HCT116 (cell line): ENCODE measurements at regions not wholly inside any gene's neighbourhood (a gene's known extent, or its start where the extent isn't known, plus 50 kb on each side); places are given as distances from the start of the nearest gene placed in this dataset.

Experiments used
- ATAC-seq: fragments of 200-7000 bp; cut with Tn5 transposase; 2 replicates; pipeline ENCODE4 v1.9.1; 2020; ENCODE audit warnings: mild to moderate bottlenecking, moderate library complexity
- BruUV-seq: library from RNA; stranded (reverse); fragments of 400-500 nt; replicated peaks from 2 replicates; lab custom pipeline; 2021; lab: Mats Ljungman, UMichigan
- CTCF ChIA-PET: fragments of 300-600 bp; sonication (Branson Sonifier 250); formaldehyde crosslinking; loops from one replicate; lab custom pipeline; 2021; ENCODE audit warnings: antibody characterized with exemption; lab: Charles Lee
- POLR2A ChIA-PET: fragments of 300-600, 350-600 bp; sonication (Branson Sonifier 250); formaldehyde crosslinking; loops from one replicate; lab custom pipeline; 2021; ENCODE audit warnings: antibody characterized with exemption; lab: Charles Lee
- RAD21 ChIA-PET, 2 experiments: fragments of 300-600 bp; sonication (Branson Sonifier 250); formaldehyde crosslinking; loops; one replicate each; lab custom pipeline; 2023; ENCODE audit warnings: low total read pairs in 2 of 2; ENCODE audit not compliant: uncharacterized antibody in 2 of 2, unreplicated experiment in 2 of 2, low non-redundant PET in 1 of 2; lab: Charles Lee
- DNase-seq: peaks from one replicate; pipeline ENCODE4 v3.0.0-alpha.2; 2010; ENCODE audit warnings: low read depth, low spot score
- H2AFZ ChIP-seq: fragments of 200-600 bp; shearing (Covaris generic), sonication (generic); 2 replicates; pipeline ENCODE4 v1.6.1; 2017; ENCODE audit warnings: low read depth, mixed run types, mixed read lengths, antibody characterized with exemption, low read length; ENCODE audit not compliant: poor library complexity, severe bottlenecking
- H3K27ac ChIP-seq: 2 replicates; pipeline ENCODE4 v1.5.1; 2012; ENCODE audit warnings: low read depth, low read length
- H3K27me3 ChIP-seq: fragments of 200-600 bp; sonication (generic); 2 replicates; pipeline ENCODE4 v1.6.1; 2016; ENCODE audit warnings: mixed run types, low read length, mixed read lengths; ENCODE audit not compliant: insufficient read depth
- H3K36me3 ChIP-seq, 2 experiments: fragments of 200-500 bp in 1 of 2; fragments of 200-600 bp in 1 of 2; sonication (Bioruptor generic) in 1 of 2; sonication (generic) in 1 of 2; 2 replicates each; pipeline versions ENCODE4 v1.5.1 to v1.6.1; 2014 to 2016; ENCODE audit warnings: low read length in 2 of 2, inconsistent platforms in 1 of 2, mixed read lengths in 1 of 2, mixed run types in 1 of 2; ENCODE audit not compliant: insufficient read depth in 2 of 2, control insufficient read depth in 1 of 2
- H3K4me1 ChIP-seq, 2 experiments: fragments of 200-600 bp in 1 of 2; sonication (generic) in 1 of 2; 2 replicates each; pipeline versions ENCODE4 v1.5.1 to v1.6.1; 2012 to 2017; ENCODE audit warnings: low read length in 2 of 2, inconsistent platforms in 1 of 2, mild to moderate bottlenecking in 1 of 2, mixed read lengths in 1 of 2, mixed run types in 1 of 2, moderate library complexity in 1 of 2; ENCODE audit not compliant: insufficient read depth in 2 of 2, control insufficient read depth in 1 of 2
- H3K4me2 ChIP-seq: fragments of 200-600 bp; sonication (generic); 2 replicates; pipeline ENCODE4 v1.6.1; 2017; ENCODE audit warnings: mixed run types, low read length, mixed read lengths
- H3K4me3 ChIP-seq, 2 experiments: fragments of 200-600 bp in 1 of 2; sonication (generic) in 1 of 2; replicated peaks in 1 of 2; 2 replicates each; pipeline ENCODE4 v1.5.1; 2011 to 2016; ENCODE audit warnings: low read length in 2 of 2, control low read depth in 1 of 2, low read depth in 1 of 2, mild to moderate bottlenecking in 1 of 2, mixed read lengths in 1 of 2, mixed run types in 1 of 2
- H3K79me2 ChIP-seq: fragments of 200-600 bp; sonication (generic); 2 replicates; pipeline ENCODE4 v1.6.1; 2017; ENCODE audit warnings: mild to moderate bottlenecking, mixed run types, low read length, moderate library complexity, mixed read lengths; ENCODE audit not compliant: insufficient read depth
- H3K9ac ChIP-seq: fragments of 200-600 bp; sonication (generic); 2 replicates; pipeline ENCODE4 v1.6.1; 2016; ENCODE audit warnings: low read length, mixed read lengths
- H3K9me2 ChIP-seq: fragments of 200-600 bp; sonication (generic), shearing (Covaris generic); 2 replicates; pipeline ENCODE4 v1.6.1; 2017; ENCODE audit warnings: mixed run types, mild to moderate bottlenecking, moderate library complexity; ENCODE audit not compliant: insufficient read depth
- H3K9me3 ChIP-seq, 2 experiments: fragments of 200-500 bp in 1 of 2; fragments of 200-600 bp in 1 of 2; sonication (Bioruptor generic) in 1 of 2; sonication (generic) in 1 of 2; 2 replicates each; pipeline ENCODE4 v1.6.1; 2014 to 2017; ENCODE audit warnings: low read length in 2 of 2, mixed read lengths in 2 of 2, inconsistent platforms in 1 of 2, low read depth in 1 of 2, mild to moderate bottlenecking in 1 of 2, mixed run types in 1 of 2, moderate library complexity in 1 of 2; ENCODE audit not compliant: control insufficient read depth in 1 of 2, insufficient read depth in 1 of 2
- H4K20me1 ChIP-seq: fragments of 200-600 bp; sonication (generic), shearing (Covaris generic); 2 replicates; pipeline ENCODE4 v1.6.1; 2017; ENCODE audit warnings: mixed run types, mild to moderate bottlenecking, moderate library complexity; ENCODE audit not compliant: insufficient read depth
- CBX3 ChIP-seq: IDR thresholded peaks from 2 replicates; pipeline ENCODE4 v1.6.1; 2012; ENCODE audit warnings: low read depth
- EZH2phosphoT487 ChIP-seq: fragments of 200-600 bp; IDR thresholded peaks from 2 replicates; pipeline ENCODE4 v1.6.1; 2018; ENCODE audit warnings: antibody characterized with exemption, borderline replicate concordance
- MAX ChIP-seq: IDR thresholded peaks from 2 replicates; pipeline ENCODE4 v1.6.1; 2012
- RAD21 ChIP-seq: IDR thresholded peaks from 2 replicates; pipeline ENCODE4 v1.6.1; 2012; ENCODE audit warnings: low read depth, mild to moderate bottlenecking
- SRF ChIP-seq: IDR thresholded peaks from 2 replicates; pipeline ENCODE4 v1.6.1; 2012; ENCODE audit warnings: low read depth
- ZNF274 ChIP-seq: fragments of 200-500 bp; sonication (Bioruptor generic); IDR thresholded peaks from 2 replicates; pipeline ENCODE4 v1.6.1; 2014; ENCODE audit warnings: mild to moderate bottlenecking, low read depth, low read length, inconsistent platforms
- intact Hi-C: fragments of 100-400 bp; cut with micrococcal nuclease; formaldehyde crosslinking; loops from 2 replicates; pipeline ENCODE4 v1.10.0; 2022
- TF ChIP-seq, protein P1 (sequence below): IDR thresholded peaks from 2 replicates; pipeline ENCODE4 v1.6.1; 2012
- TF ChIP-seq, protein P2 (sequence below): IDR thresholded peaks from 2 replicates; pipeline ENCODE4 v1.6.1; 2011; ENCODE audit warnings: mild to moderate bottlenecking, low read length, moderate library complexity; ENCODE audit not compliant: insufficient replicate concordance; ENCODE audit errors: extremely low read depth

GRCh38 chr19:27738569-27739193, 1474.3 kb downstream of the UQCRFS1 start:
- Histone ChIP-seq H3K4me1 (no peaks in the 10 kb centered on the region), H3K27me3 (no peaks in the 10 kb centered on the region), H3K9me2 (no peaks in the 10 kb centered on the region), H3K4me2 (no peak overlapping the region), H3K4me3 (no peak overlapping the region), H4K20me1 (no peaks in the 10 kb centered on the region), H3K9ac (no peak overlapping the region), H3K79me2 (no peaks in the 10 kb centered on the region), H3K9me3 (no peaks in the 10 kb centered on the region; a peak in 2 of 4 replicates), H2AFZ (no peak overlapping the region), H3K36me3 (no peaks in the 10 kb centered on the region), H3K27ac (no peak overlapping the region)
- ChIA-PET CTCF (no interaction called here), RAD21 (no interaction called here), POLR2A (no interaction called here)
- ATAC-seq (no peak), DNase-seq (no peak)
- BruUV-seq, result no TSS peak
- intact Hi-C loops, result no loop called here
- no peak for TF ChIP-seq ZNF274
- TF ChIP-seq EZH2phosphoT487, result no peak
- no peak for TF ChIP-seq MAX
- no peak for TF ChIP-seq SRF
- TF ChIP-seq, protein P1, sequence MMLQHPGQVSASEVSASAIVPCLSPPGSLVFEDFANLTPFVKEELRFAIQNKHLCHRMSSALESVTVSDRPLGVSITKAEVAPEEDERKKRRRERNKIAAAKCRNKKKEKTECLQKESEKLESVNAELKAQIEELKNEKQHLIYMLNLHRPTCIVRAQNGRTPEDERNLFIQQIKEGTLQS, result no peak
- TF ChIP-seq, protein P2, sequence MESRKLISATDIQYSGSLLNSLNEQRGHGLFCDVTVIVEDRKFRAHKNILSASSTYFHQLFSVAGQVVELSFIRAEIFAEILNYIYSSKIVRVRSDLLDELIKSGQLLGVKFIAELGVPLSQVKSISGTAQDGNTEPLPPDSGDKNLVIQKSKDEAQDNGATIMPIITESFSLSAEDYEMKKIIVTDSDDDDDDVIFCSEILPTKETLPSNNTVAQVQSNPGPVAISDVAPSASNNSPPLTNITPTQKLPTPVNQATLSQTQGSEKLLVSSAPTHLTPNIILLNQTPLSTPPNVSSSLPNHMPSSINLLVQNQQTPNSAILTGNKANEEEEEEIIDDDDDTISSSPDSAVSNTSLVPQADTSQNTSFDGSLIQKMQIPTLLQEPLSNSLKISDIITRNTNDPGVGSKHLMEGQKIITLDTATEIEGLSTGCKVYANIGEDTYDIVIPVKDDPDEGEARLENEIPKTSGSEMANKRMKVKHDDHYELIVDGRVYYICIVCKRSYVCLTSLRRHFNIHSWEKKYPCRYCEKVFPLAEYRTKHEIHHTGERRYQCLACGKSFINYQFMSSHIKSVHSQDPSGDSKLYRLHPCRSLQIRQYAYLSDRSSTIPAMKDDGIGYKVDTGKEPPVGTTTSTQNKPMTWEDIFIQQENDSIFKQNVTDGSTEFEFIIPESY, result no peak
- TF ChIP-seq CBX3, result no peak
- TF ChIP-seq RAD21, result no peak
